HFF-Myc (cell line): ENCODE measurements at regions not wholly inside any gene's neighbourhood (a gene's known extent, or its start where the extent isn't known, plus 50 kb on each side); places are given as distances from the start of the nearest gene placed in this dataset.

ENCODE experiments used
- DNase-seq: peaks from one replicate; pipeline ENCODE4 v3.0.0-alpha.2; 2011; ENCODE audit warnings: low read depth; ENCODE audit errors: extremely low read depth
- H3K4me3 ChIP-seq: replicated peaks from 2 replicates; pipeline ENCODE4 v1.5.1; 2011; ENCODE audit warnings: low read depth, mild to moderate bottlenecking, control low read depth, low read length
- TF ChIP-seq, protein P1 (sequence below): IDR thresholded peaks from 2 replicates; pipeline ENCODE4 v1.5.1; 2012; ENCODE audit warnings: mild to moderate bottlenecking, low read depth, low read length, control low read depth; ENCODE audit errors: missing control alignments

DNA sequence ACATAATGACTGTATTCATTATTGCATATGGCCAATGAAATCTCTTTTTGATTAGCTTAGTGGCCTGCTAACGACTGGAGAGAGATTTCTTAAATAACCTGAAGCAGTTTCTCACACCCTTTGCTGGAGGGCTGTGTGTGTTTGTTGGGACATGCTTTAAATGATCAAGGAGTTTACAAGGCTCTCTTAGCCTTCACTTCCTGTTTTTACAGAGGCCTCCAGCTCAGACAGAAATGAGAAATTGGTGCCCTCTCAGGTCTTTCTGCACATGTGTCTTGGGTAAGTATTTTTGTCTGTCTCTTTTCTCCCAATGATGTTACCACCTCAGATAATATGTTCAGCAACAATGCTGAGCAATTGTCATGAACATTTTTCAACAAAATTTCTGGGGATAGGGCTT lies 884.4 kb upstream of the CNTN5 start:
- no peak overlapping the region for H3K4me3 ChIP-seq
- TF ChIP-seq, protein P1, sequence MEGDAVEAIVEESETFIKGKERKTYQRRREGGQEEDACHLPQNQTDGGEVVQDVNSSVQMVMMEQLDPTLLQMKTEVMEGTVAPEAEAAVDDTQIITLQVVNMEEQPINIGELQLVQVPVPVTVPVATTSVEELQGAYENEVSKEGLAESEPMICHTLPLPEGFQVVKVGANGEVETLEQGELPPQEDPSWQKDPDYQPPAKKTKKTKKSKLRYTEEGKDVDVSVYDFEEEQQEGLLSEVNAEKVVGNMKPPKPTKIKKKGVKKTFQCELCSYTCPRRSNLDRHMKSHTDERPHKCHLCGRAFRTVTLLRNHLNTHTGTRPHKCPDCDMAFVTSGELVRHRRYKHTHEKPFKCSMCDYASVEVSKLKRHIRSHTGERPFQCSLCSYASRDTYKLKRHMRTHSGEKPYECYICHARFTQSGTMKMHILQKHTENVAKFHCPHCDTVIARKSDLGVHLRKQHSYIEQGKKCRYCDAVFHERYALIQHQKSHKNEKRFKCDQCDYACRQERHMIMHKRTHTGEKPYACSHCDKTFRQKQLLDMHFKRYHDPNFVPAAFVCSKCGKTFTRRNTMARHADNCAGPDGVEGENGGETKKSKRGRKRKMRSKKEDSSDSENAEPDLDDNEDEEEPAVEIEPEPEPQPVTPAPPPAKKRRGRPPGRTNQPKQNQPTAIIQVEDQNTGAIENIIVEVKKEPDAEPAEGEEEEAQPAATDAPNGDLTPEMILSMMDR: no peak
- DNase-seq: no peak

DNA sequence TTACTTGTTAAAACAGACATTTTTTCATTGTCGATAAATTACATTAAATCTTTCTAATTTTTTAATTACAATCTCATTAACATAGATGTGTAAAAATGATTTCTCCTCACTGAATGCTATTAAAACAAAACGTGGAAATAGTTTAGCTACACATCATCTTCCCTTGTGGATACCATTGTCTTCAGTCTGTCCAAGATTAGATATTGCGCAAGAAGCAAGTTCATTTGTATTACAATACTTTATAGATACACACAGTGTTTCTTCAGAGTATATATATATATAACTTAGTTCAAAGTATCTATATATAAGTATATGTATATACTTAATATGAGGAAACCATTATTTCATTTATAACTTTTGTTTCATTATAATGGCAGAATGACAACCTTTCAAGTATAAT lies 883.3 kb upstream of the CNTN5 start:
- no peak for DNase-seq
- TF ChIP-seq, protein P1: no peak
- H3K4me3 ChIP-seq: no peak overlapping the region

DNA sequence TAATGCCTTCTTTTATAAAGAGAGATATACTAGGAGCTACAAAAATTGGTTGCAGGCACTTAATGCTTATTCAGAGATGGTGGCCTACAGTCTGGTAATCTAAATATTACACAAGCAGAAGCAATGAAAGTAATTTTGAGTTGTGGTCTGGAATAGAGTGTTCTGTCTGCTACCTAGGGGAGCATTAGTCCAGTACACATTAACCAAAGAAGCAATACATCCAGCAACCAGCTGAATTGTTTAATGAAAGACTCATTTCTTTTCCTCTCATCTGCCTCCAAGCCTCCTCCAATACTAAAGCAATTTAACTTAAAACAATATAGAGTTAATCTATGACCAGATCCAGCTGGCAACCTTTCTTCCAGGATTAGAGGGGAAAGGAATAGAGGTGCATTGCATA lies 877.1 kb upstream of the CNTN5 start:
- no peak overlapping the region for H3K4me3 ChIP-seq
- TF ChIP-seq, protein P1: no peak
- DNase-seq: no peak

DNA sequence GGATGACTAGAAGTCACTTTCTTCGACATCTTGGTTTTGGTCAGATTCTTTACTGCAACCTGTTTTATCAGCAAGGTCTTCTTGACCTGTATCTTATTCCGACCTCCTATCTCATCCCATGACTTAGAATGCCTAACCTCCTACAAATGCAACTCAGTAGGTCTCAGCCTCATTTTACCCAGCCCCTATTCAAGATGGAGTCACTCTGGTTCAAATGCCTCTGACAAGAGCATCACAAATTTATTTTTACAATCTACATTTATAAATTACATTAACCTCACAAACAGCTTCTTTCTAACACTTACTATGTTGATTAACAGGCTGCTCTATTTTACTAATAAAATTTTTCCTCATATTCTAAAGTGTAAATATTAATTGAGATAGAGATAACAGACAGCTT lies 867.0 kb upstream of the CNTN5 start:
- H3K4me3 ChIP-seq: no peak overlapping the region
- TF ChIP-seq, protein P1: no peak
- DNase-seq: no peak

DNA sequence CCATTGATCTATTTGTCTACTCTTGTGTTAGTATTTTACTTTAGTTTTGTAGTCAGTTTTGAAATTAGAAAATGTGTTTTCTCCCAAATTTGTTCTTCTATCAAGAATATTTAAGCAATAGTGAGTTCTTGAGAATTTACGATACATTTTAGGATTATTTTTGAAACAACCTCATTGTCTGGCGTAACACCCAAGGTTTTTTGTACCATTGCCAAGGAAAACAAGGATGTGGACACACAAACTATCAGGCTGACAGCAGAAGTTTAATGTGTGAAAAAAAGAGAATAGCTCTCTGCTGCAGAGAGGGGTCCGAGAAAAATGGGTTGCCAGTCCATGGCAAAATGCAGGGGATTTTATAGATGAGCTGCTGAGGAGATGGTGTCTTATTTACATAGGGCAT lies 865.1 kb upstream of the CNTN5 start:
- no peak overlapping the region for H3K4me3 ChIP-seq
- TF ChIP-seq, protein P1: no peak
- no peak for DNase-seq

DNA sequence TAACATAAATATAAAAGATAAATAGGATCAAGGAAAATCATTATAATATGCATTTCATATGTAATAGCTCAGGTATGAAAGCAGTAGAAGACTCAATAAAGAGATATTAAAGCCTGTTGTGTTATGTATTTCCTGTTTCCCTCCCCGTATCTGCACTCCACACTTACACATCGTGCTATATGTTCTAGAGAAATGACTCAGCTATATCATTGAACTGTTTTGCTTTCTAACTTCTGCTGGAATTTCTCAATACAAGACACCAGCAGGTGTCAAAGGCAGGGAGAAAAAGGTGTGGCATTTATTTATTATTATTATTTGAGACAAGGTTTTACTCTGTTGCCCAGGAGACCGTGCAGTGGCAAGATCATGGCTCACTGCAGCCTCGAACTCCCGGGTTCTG lies 842.8 kb upstream of the CNTN5 start:
- no peak for DNase-seq

DNA sequence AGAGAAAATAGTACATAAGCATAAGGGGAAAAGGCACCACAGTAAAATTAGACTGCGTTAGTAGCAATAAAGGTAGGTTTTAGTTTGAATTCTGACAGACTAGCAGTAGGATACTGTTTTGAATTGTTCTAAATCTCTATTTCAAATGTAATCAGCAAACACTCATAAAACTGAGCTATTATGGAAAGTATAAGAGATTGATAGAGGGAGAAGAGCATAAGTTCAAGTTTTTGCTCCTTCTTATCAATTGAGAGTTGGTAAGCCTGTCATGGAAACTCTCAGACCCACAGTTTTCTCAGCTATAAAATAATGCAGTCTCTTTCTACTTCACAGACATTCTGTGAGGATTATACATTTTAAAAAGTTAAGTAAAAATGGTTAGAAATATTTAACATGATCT lies 840.2 kb upstream of the CNTN5 start:
- no peak overlapping the region for H3K4me3 ChIP-seq
- no peak for DNase-seq
- TF ChIP-seq, protein P1: no peak

More for the DNA sequence above, 842.8 kb upstream of the CNTN5 start:
- TF ChIP-seq, protein P1: no peak
- H3K4me3 ChIP-seq: no peak overlapping the region
